ENCODE measurements at regions not wholly inside any gene's neighbourhood (a gene's known extent, or its start where the extent isn't known, plus 50 kb on each side); places are given as distances from the start of the nearest gene placed in this dataset.

DNA sequence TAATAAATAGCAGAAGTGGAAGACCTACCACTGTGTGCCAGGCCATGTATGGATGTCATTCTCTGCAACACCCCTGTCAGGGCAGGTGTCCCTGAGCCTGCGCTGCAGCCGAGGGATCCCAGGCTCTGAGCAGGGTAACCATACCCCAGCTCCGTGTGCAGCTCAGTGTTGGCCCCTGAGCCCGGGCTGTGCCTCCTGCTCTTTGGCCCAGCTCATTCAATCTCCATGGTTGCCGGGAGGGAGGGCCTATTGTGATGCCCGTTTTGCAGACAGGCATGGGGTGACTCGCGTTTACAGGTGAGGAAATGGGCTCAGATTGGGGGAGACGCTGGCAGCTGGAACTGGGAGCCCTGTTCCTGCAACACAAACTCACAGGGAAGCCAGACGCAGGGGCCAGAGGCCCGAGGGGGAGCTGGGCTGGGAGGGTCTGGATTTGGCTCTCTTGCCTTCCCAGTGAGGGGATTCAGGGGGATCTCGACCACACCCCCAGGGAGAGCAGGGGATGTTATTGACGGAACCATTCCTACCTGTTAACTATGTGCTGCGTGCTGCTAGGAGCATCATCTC lies 190.5 kb downstream of the IRF8 start:
- TF ChIP-seq, protein P1, sequence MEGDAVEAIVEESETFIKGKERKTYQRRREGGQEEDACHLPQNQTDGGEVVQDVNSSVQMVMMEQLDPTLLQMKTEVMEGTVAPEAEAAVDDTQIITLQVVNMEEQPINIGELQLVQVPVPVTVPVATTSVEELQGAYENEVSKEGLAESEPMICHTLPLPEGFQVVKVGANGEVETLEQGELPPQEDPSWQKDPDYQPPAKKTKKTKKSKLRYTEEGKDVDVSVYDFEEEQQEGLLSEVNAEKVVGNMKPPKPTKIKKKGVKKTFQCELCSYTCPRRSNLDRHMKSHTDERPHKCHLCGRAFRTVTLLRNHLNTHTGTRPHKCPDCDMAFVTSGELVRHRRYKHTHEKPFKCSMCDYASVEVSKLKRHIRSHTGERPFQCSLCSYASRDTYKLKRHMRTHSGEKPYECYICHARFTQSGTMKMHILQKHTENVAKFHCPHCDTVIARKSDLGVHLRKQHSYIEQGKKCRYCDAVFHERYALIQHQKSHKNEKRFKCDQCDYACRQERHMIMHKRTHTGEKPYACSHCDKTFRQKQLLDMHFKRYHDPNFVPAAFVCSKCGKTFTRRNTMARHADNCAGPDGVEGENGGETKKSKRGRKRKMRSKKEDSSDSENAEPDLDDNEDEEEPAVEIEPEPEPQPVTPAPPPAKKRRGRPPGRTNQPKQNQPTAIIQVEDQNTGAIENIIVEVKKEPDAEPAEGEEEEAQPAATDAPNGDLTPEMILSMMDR (IDR thresholded peaks at IDR 0.05; ENCODE audit: low read length), result no peak
- TF ChIP-seq EZH2 (optimal IDR thresholded peaks at IDR 0.05; ENCODE audit: low read depth, low read length) (no peak), EZH2phosphoT487 (IDR thresholded peaks at IDR 0.05; ENCODE audit: low read length) (no peak)
